ENCODE measurements at regions not wholly inside any gene's neighbourhood (a gene's known extent, or its start where the extent isn't known, plus 50 kb on each side); places are given as distances from the start of the nearest gene placed in this dataset.

- TF ChIP-seq POLR2A (IDR thresholded peaks at IDR 0.05) = no peak
- TF ChIP-seq CTCF (IDR thresholded peaks at IDR 0.05) = no peak
These were observed 91.5 kb upstream of the NLRP1 start for GRCh38 chr17:5675625-5676421.

All from Peyer's patch (tissue), 4 donors.